Caki2 (cell line): ENCODE measurements at regions not wholly inside any gene's neighbourhood (a gene's known extent, or its start where the extent isn't known, plus 50 kb on each side); places are given as distances from the start of the nearest gene placed in this dataset.

Experiments
- DNase-seq: peaks from one replicate; pipeline ENCODE4 v3.0.0-alpha.2; 2015; ENCODE audit warnings: low read depth
- in situ Hi-C: cut with HindIII; loops from 2 replicates; pipeline ENCODE4 v1.10.0; 2016; ENCODE audit warnings: low sequenced_read_pairs, low pct_unique_long_range_greater_than_20kb, mixed read lengths

DNA sequence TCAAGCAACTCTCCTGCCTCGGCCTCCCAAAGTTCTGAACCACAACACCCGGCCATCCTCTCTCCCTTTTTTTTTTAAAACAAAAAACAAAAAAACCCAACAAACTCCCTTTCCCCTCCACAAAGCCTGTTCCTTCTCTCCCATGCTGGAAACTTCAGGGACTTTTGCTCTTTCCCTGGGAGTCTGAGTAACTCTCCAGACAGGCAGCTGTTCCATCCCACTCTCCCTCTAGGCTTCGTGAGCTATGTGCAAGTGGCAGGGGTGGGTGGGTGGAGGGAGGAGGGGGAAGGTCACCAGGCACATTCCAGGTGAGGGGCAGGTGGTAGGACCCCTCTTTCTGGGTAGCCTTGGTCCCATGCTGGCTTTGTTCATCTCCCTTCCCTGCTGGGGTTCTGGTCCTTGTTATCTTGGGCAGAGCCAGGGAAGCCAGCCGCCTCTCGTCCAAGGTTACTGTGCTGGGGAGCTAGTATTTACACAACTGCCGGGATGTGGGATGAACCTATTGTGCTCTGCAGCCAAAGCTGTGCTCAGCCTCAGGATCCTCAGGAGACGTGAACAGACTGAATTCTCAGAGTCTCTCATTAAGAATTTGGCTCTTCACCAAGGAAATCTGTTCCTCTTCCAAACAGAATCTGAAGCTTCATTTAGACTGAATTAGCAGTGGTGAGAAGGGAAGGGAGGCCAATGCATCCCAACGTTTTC, 106.9 kb downstream of the LIPG start:
- in situ Hi-C loops = no loop called here
- no peak for DNase-seq

DNA sequence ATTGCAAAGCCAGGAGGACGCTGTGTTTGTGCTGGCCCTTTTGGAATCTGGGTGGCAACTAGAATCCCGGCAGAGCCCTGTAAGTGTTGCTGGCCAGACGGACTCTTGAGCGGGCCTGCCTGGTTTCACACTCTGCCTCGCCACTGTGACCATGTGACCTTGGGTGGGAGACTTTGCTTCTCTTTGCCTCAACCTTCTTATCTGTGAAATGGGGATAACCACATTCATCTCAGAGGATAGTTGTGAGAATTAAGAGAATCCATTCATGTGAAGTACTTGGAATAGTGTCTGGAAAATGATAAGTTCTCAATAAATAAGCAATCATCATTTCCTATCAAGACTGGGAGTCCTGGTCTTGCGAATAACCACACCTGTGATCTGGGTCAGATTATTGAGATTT, 105.6 kb downstream of the LIPG start:
- no peak for DNase-seq
- in situ Hi-C loops = no loop called here

DNA sequence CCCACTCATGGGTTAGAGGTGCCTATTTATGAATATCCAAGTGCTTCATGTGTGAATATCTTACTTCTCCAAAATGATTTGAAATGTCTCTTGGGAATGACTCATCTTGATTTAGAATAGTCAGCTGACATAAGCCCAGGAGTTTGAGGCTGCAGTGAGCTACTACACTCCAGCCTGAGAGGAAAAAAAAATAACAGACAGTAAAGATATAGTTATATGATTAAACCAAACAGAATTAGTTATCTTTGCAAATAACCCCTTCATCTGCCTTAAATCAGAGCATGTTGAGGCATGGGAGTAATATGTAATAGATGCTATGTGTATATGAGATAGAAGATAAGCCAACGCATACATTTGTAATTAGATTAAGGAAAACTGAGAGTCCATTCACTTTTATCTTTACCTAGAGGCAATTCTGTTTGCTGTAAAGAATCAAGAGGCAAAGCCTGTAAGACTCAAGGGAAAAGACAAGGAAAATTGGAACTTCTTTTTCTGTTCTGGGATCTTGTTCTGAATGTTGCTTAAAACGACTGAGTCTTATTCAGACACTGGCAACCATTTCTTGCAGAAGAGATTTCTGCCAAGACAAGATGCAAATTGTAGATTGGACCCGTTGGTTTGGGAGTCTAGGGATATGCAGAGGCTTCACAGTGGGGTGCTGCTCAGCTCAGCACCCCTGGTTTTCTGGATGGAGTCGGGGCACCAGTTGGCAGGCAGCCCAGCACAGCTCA, 104.4 kb downstream of the LIPG start:
- in situ Hi-C loops = no loop called here
- DNase-seq = no peak

DNA sequence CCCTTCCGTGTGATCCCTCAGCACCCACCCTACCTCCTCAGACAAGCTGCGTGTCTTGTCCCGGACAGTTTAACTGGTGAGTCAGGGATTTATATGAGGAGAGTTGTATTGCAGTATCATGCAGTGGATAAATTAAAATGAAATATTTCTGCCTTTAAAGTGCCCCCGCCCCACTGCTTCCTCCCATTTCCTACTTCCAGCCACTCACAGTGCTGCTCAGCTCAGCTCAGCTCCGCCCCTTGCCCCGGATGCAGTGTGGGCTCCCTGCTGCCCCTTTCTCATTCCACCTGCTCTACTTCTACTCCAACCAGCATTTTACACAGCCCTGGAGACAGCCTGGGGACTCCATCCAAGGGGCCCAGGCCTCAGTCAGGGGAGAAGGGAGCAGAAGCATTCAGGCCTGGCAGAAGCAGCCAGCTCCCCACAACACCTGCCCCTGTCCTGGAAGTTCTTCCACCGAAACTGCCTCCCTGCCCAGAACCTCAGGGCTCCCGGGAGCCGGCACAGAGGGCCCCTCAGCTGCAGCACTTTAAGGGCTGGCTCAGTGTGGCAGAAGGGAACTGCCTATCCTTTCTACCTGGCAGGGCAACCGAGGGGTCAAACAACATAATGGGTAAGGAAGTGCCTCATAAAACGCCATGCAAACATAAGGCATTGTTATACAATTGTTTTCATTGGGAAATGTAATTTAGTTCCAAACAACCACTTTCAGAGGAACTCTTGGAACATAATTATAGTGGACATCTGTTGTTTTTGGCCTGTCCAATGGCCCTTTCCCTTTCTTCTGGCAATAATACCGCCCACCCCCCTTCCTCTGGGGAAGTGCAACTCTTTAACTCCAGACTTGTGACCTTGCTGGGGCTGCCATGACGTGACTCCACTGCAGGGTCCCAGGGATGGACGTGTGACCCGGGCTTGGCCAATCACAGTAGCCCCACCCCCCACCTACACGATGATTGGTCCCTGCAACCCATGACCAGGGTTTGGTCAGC, 102.3 kb downstream of the LIPG start:
- DNase-seq = no peak
- in situ Hi-C loops = no loop called here

DNA sequence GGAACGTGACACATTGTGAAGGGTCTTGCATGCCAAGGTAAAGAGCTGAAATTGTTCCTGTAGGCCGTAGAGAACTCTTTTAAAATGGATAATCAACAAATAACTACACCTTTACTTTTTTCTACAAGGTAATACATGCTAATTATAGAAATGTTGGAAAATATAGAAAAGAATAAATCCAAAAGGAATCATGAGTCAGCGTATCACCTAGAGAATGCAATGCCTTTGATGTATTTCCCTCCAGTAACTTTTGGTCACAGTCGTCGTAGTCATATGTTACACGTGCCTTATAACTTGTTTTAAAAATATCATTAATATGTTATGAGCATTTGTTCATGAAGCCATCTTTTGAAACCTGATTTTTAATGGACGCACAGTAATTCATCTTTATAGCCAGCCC, 100.6 kb downstream of the LIPG start:
- no peak for DNase-seq
- in situ Hi-C loops = no loop called here

DNA sequence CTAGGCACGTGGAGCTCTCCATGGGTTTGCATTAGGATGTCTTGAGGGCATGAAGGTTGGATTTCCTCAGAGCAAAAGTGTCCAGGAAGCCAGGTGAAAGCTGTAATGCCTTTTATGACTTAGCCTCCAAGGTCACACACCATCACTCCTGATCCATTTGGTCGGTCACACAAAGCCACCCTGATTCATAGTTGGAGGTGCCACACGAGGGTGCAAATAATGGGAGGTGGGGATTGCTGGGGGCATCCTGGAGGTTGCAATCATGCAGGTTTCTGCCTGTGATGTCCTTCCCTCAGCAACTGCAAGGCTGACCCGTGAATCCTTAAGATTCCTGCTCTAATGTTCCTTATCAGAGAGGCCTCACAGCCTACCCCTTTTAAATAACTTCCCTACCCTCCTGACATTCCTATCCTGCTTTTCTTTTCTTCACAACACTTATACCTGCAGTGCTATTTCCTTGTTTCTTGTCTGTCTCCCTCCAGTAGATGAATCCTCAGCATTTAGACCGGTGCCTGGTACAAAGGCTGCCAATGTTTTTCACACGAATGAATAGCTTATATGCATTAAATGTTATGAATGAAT, 97.1 kb downstream of the LIPG start:
- peak; percentile 23 for DNase-seq
- in situ Hi-C loops = no loop called here

DNA sequence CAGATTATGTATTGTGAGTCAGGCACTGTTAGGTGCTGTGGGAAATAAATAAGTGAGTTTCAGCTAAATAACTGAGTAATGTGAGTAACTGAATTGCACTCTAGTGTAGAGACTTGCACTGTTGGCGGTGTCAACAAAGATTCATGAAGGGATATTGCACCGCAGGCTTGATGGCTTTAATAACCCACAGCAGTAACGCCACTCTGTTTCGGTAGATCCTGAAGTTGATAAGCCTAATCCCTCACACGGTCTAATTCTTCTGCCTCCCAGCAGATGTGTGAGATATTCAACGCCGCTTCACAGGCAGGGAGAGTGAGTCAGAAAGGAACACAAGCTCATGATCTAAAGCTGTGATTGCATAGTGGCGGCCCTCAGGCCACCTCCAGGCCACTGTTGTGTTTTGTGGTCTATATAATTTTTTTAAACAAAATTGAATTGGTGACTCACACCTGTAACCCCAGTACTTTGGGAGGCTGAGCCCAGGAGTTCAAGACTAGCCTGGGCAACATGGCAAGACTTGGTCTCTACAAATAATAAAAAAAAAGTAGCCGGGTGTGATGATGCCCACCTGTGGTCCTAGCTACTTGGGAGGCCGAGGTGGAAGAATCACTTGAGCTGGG, 94.3 kb downstream of the LIPG start:
- in situ Hi-C loops = no loop called here
- DNase-seq = peak; percentile 89

DNA sequence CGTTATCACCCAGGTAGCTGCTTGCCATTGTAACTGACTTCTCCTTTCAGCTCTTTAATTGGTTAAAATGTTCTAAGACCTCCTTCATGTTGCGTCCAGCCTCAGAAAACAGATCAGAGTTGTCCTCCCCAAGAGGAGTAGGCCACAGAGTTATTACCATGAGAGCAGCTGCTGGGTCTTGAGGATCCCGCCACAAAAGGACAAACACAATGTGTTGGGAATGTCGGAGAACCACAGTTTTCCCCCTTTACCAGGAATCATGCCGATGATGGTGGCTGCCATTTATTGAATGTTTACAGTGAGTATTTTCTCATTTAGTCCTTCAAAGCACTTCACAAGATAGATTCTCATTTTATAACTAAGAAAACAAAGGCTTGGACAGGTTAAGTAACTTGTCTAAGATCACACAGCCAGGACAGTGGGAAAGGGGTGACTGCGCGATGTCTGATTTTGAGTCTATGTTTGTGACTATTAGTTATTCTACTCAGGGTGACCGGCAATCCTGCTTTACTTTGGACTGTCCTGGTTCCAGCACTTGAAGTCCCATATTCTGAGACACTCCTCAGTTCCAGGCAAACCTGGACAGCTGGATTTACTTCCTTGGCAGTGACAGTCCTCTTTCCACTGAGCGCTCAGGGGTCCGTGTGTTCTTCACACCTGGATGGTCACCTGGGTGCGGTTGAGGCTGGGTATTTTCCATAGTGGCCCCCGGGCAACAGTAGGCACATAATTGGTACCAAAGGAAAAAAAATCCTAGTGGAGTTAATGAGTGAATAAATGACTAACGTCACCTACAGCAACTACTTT, 93.6 kb downstream of the LIPG start:
- DNase-seq = no peak
- in situ Hi-C loops = no loop called here

DNA sequence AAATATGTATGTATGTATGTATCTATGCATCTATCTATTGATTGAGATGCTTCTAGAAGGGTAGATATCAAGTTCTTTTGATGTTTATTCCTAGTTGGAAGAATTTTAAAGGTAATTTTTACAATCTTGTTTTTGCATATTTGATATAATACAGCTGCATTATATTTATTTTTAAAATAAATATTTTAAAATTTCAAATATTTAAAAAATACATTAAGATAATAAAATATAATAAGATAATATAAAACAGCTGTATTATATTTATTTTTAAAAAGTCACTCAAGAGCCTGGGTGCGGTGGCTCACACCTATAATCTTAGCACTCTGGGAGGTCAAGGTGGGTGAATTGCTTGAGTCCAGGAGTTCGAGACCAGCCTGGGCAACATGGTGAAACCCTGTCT, 92.5 kb downstream of the LIPG start:
- in situ Hi-C loops = no loop called here
- no peak for DNase-seq

DNA sequence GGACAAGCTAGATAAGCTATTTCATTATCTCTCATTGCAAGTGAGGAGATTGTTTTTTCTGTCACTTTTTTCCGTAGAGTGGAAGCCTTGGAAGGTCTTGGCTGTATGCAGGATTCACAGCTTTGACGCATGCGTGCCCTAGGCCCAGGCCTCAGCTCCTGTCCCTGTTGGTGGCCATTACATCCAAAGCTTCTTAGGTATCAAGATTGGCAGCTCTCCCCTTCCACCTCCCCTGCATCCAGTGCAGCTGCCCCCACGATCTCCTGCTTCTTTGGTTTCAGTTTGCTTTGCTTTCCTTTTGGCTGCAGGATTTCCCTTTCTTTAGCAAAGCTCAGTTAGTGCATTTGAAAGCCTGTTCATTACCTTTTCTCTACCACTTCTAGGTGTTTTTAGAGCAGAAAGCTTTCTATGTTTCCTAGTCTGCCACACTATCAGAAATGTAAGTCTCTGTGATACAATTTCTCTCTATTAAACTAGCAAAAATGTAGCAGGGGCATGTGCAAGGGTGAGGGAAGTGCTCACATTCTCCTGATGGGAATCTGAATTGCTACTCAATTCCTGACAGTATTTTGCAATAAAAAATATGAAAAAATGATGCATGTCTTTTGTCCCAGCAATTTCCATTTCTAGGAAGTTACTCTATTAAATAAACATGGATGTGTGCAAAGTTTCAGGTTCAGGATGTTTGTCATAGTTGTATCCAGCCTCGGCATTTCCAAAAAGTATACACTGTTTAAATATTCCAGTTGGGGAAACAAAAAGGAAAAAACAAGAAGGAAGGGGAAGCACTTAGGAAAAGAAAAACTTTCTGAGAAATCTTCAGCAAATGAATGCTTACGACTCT, 91.2 kb downstream of the LIPG start:
- in situ Hi-C loops = no loop called here
- no peak for DNase-seq

DNA sequence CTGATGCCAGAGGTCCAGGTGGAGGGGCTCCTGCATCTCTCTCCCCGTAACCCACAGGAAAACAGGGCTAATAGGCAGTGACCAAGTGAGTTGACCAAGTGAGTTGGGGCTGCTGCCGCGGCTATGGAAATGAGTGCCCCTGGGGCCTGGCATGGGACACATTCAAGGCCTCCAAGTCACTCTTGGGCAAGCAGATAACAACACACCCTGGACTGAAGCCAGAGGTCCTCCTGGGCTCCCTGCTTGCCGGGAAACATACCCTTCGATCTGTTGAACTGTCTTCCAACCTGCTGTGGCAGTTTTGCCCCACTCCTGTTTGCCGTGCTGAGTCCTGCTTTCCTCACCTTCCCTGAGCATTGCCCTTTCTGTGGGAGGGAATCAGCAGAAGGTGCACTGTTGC, 89.2 kb downstream of the LIPG start:
- DNase-seq = no peak
- in situ Hi-C loops = no loop called here

DNA sequence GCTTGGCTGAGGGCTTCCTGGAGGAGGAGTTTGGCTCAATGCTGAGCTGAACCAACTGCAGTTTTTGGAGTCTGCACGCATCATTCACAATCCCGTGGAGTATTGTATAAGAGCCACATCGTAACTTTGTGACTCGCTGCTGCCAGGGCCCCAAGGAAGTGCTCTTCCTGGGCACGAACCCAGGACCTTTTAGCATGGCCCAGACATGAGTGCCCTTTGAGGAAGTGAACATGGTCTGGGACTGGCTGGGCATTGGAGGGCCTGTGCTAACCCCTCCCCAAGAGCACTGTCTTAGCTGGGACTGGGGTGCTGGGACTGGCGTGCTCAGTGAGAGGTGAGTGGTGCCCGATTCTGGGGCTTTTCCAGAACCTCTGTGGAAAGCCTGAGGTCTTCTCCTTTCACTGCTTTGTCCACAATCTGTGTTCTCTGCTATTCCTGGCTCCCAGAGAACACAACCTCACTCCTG, 88.6 kb downstream of the LIPG start:
- in situ Hi-C loops = no loop called here
- no peak for DNase-seq

DNA sequence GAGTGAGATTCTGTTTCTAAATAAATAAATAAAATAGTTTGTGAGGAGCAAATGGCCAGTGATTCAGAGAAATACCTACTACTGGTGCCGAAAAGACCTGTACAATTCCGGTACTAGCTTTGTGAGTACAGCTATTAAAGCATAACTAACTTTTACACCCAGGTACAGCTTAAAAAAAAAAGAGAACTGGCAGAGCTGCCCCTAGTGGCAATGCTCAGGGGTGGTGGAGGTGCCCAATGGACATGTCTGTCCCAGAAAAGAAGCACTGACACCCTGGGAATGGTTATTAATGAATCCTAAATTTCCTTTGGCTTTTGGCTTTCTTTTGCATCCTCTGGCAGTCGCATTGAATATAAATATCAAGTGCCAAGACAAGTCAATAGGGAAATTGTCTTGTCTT, 87.0 kb downstream of the LIPG start:
- in situ Hi-C loops = no loop called here
- DNase-seq = no peak
